ENCODE measurements at regions not wholly inside any gene's neighbourhood (a gene's known extent, or its start where the extent isn't known, plus 50 kb on each side); places are given as distances from the start of the nearest gene placed in this dataset.

DNA sequence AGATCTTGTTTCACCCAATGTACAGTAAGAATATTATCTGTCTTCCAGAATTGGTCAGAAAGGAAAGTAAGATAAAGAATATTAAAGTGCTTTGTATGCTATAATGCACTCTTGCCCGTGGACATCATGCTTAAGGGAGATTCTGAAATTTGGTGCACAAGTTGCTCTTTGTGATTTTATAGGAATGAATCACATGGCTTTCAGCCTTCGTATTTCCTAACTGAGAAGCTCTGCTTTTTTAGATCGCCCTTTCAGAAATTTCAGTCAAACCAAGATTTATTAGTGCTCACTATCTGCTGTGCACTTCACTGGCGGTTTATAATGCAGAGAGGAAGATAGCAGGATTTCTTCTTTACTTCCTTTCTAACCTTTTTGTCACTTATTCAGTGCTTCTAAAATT is 1248.5 kb upstream of the LRRN3 start:
- TF ChIP-seq, protein P1, sequence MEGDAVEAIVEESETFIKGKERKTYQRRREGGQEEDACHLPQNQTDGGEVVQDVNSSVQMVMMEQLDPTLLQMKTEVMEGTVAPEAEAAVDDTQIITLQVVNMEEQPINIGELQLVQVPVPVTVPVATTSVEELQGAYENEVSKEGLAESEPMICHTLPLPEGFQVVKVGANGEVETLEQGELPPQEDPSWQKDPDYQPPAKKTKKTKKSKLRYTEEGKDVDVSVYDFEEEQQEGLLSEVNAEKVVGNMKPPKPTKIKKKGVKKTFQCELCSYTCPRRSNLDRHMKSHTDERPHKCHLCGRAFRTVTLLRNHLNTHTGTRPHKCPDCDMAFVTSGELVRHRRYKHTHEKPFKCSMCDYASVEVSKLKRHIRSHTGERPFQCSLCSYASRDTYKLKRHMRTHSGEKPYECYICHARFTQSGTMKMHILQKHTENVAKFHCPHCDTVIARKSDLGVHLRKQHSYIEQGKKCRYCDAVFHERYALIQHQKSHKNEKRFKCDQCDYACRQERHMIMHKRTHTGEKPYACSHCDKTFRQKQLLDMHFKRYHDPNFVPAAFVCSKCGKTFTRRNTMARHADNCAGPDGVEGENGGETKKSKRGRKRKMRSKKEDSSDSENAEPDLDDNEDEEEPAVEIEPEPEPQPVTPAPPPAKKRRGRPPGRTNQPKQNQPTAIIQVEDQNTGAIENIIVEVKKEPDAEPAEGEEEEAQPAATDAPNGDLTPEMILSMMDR (conservative IDR thresholded peaks at IDR 0.05; ENCODE audit: low read depth, low read length): no peak
- no peak for TF ChIP-seq EZH2 (IDR thresholded peaks at IDR 0.05; ENCODE audit: low read length, unreplicated experiment)

Measured in PC-3 (cell line).